Heart right ventricle (tissue), 16 donors: ENCODE measurements at regions not wholly inside any gene's neighbourhood (a gene's known extent, or its start where the extent isn't known, plus 50 kb on each side); places are given as distances from the start of the nearest gene placed in this dataset.

Source experiments
- ATAC-seq, 8 donors: fragments of 200-7000 bp; cut with Tn5 transposase; one replicate each; pipeline ENCODE4 v1.9.1; 2020; ENCODE audit warnings: mild to moderate bottlenecking in 8 of 8, moderate library complexity in 8 of 8, moderate number of reproducible peaks in 1 of 8
- DNase-seq, 2 donors: peaks; one replicate each; pipeline ENCODE4 v3.0.0-alpha.2; 2020
- H3K27ac ChIP-seq, 10 donors: fragments of 200-600 bp; sonication (generic) in 2 of 10; one replicate each; pipeline versions ENCODE4 v1.5.0 to v1.8.0; 2020 to 2022; ENCODE audit warnings: mild to moderate bottlenecking in 3 of 10
- H3K27me3 ChIP-seq, 7 donors: fragments of 200-600 bp; one replicate each; pipeline ENCODE4 v1.8.0; 2021 to 2022; ENCODE audit warnings: mild to moderate bottlenecking in 2 of 7
- H3K36me3 ChIP-seq, 9 donors: fragments of 200-600 bp; sonication (generic) in 1 of 9; one replicate each; pipeline versions ENCODE4 v1.5.0 to v1.8.0; 2020 to 2022; ENCODE audit warnings: mild to moderate bottlenecking in 2 of 9
- H3K4me1 ChIP-seq, 9 donors: fragments of 200-600 bp; sonication (generic) in 1 of 9; one replicate each; pipeline versions ENCODE4 v1.5.0 to v1.8.0; 2020 to 2022; ENCODE audit warnings: mild to moderate bottlenecking in 4 of 9
- H3K4me3 ChIP-seq, 10 donors: fragments of 200-600 bp; sonication (generic) in 2 of 10; one replicate each; pipeline versions ENCODE4 v1.5.0 to v1.8.0; 2020 to 2022; ENCODE audit warnings: mild to moderate bottlenecking in 7 of 10, moderate library complexity in 2 of 10
- H3K9me3 ChIP-seq, 11 donors: fragments of 200-600 bp in 10 of 11; sonication (generic) in 2 of 11; one replicate each; pipeline versions ENCODE4 v1.5.0 to v1.8.0; 2013 to 2022; ENCODE audit warnings: mild to moderate bottlenecking in 2 of 11, control low read depth in 1 of 11, moderate library complexity in 1 of 11
- WGBS, 2 donors: extraction: QIAGEN DNeasy Blood & Tissue Kit; methylation state at CpG; one replicate each; pipeline ENCODE4 v1.1.7; 2013; ENCODE audit warnings: inconsistent platforms in 1 of 2; 5-methylcytosine and 5-hydroxymethylcytosine counted together
- intact Hi-C, 10 donors: fragments of 100-400 bp; cut with DNase I; formaldehyde crosslinking; loops; one replicate each; pipeline versions ENCODE4 v1.11.1 to v1.14.2; 2022
- TF ChIP-seq, protein P1 (sequence below), 9 donors: fragments of 200-600 bp; sonication (generic) in 2 of 9; IDR thresholded peaks; one replicate each; pipeline versions ENCODE4 v1.5.0 to v1.8.0; 2021 to 2022; ENCODE audit warnings: antibody characterized with exemption in 9 of 9, mild to moderate bottlenecking in 5 of 9, moderate library complexity in 1 of 9
- donor health status: Arrhythmogenic right ventricular cardiomyopathy.
- donor health status: ischemic (EF 13 %, LVEDD 7.1; RV severe dilation, severe dysfunction).
- donor health status: healthy with polysubstance abuse.
- donor health status: DM: no; HTN: yes; CAD: no.
- donor health status: DM: no; HTN: no; CAD: no.
- donor health status: ischemic (EF 25% LVEDD 6.9; RV normal size, moderate dysfunction).
- donor health status: ischemic (EF 25% LVEDD 5.7; RV mildly dilated, moderate dysfunction).
- donor health status: healthy.
- donor health status: DM: yes; HTN: yes; CAD: no.
- donor health status: Ischemic cardiomyopathy.
- donor health status: ischemic (EF 35%, LVEDD 5.7; RV mildly dilated, moderate dysfunction).
- donor health status: nonischemic (EF 11% LVEDD 7.7; RV severe dilation, severe dysfunction).
- donor health status: DM: yes; HTN: yes; CAD: no.
- donor health status: PGD.
- donor health status: ischemic (EF 29% LVEDD 5.4; RV normal size, mild dysfunction).
- donor health status: nonischemic (EF 23%, LVEDD 6.1; RV moderate dilation, normal function).

GRCh38 chr3:177590826-177591225 is 393.5 kb upstream of the TBL1XR1 start:
- Histone ChIP-seq H3K27ac (peak overlapping the region in 3 of 10 donors; percentile 26 to 81 (median 64)), H3K4me3 (no peak overlapping the region), H3K4me1 (peaks cover 0 to 45% (median 0%) of the 10 kb centered on the region in 9 donors), H3K9me3 (peaks cover 0 to 7% (median 0%) of the 10 kb centered on the region in 11 donors), H3K27me3 (no peaks in the 10 kb centered on the region), H3K36me3 (no peaks in the 10 kb centered on the region)
- 50 to 83% methylated on average over 1 of the region's 1 CpG for WGBS, 2 donors
- TF ChIP-seq, protein P1, sequence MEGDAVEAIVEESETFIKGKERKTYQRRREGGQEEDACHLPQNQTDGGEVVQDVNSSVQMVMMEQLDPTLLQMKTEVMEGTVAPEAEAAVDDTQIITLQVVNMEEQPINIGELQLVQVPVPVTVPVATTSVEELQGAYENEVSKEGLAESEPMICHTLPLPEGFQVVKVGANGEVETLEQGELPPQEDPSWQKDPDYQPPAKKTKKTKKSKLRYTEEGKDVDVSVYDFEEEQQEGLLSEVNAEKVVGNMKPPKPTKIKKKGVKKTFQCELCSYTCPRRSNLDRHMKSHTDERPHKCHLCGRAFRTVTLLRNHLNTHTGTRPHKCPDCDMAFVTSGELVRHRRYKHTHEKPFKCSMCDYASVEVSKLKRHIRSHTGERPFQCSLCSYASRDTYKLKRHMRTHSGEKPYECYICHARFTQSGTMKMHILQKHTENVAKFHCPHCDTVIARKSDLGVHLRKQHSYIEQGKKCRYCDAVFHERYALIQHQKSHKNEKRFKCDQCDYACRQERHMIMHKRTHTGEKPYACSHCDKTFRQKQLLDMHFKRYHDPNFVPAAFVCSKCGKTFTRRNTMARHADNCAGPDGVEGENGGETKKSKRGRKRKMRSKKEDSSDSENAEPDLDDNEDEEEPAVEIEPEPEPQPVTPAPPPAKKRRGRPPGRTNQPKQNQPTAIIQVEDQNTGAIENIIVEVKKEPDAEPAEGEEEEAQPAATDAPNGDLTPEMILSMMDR (IDR thresholded peaks at IDR 0.05): no peak
- ATAC-seq (no peak), DNase-seq (no peak)
- intact Hi-C loops: loop anchor here in 1 of 10 donors (10.0 kb wide), 1 partner anchor 184 kb away; no protein-coding TSS in a partner anchor

GRCh38 chr3:177591379-177591778 is 394.1 kb upstream of the TBL1XR1 start:
- H3K36me3 ChIP-seq: no peaks in the 10 kb centered on the region
- H3K4me1 ChIP-seq: peaks cover 0 to 51% (median 5%) of the 10 kb centered on the region in 9 donors
- peak overlapping the region in 4 of 10 donors; percentile 26 to 81 (median 45) for H3K27ac ChIP-seq
- TF ChIP-seq, protein P1 (IDR thresholded peaks at IDR 0.05): no peak
- no peaks in the 10 kb centered on the region for H3K27me3 ChIP-seq
- no peak for DNase-seq
- no peak overlapping the region for H3K4me3 ChIP-seq
- 59 to 77% methylated on average over 4 of the region's 4 CpGs for WGBS, 2 donors
- H3K9me3 ChIP-seq: peaks cover 0 to 7% (median 0%) of the 10 kb centered on the region in 11 donors
- intact Hi-C loops: loop anchor here in 1 of 10 donors (10.0 kb wide), 1 partner anchor 183 kb away; no protein-coding TSS in a partner anchor
- ATAC-seq: peak in 7 of 8 donors; percentile 40 to 77 (median 67)

GRCh38 chr3:177594096-177594495 is 396.8 kb upstream of the TBL1XR1 start:
- TF ChIP-seq, protein P1 (IDR thresholded peaks at IDR 0.05): no peak
- Histone ChIP-seq H3K36me3 (no peaks in the 10 kb centered on the region), H3K4me1 (peaks cover 7 to 78% (median 29%) of the 10 kb centered on the region in 9 donors), H3K27ac (peak overlapping the region in 1 of 10 donors; percentile 0), H3K4me3 (no peak overlapping the region), H3K27me3 (no peaks in the 10 kb centered on the region), H3K9me3 (no peaks in the 10 kb centered on the region)
- no peak for DNase-seq
- no peak for ATAC-seq
- intact Hi-C loops: loop anchor here in 1 of 10 donors (10.0 kb wide), 1 partner anchor 181 kb away; no protein-coding TSS in a partner anchor
- WGBS, 2 donors: 90 to 97% methylated on average over 6 of the region's 6 CpGs

GRCh38 chr3:177595530-177596188 is 398.4 kb upstream of the TBL1XR1 start:
- TF ChIP-seq, protein P1 (IDR thresholded peaks at IDR 0.05): no peak
- peak overlapping the region in 1 of 10 donors; percentile 86 for H3K27ac ChIP-seq
- no peak overlapping the region for H3K4me3 ChIP-seq
- WGBS, 2 donors: 94 to 96% methylated on average over 4 of the region's 4 CpGs
- no peaks in the 10 kb centered on the region for H3K9me3 ChIP-seq
- ATAC-seq: no peak
- H3K36me3 ChIP-seq: no peaks in the 10 kb centered on the region
- H3K4me1 ChIP-seq: peaks cover 7 to 80% (median 33%) of the 10 kb centered on the region in 9 donors
- no peaks in the 10 kb centered on the region for H3K27me3 ChIP-seq
- intact Hi-C loops: loop anchor here in 1 of 10 donors (5.0 to 10.0 kb wide), 2 partner anchors 179 to 233 kb away; no protein-coding TSS in a partner anchor
- DNase-seq: no peak
